DND-41 (cell line): ENCODE measurements at regions not wholly inside any gene's neighbourhood (a gene's known extent, or its start where the extent isn't known, plus 50 kb on each side); places are given as distances from the start of the nearest gene placed in this dataset.

Experiments used
- ATAC-seq: fragments of 200-7000 bp; cut with Tn5 transposase; 3 replicates; pipeline ENCODE4 v1.9.1; 2021; ENCODE audit warnings: low read depth; ENCODE audit not compliant: insufficient read depth
- DNase-seq: peaks from one replicate; pipeline ENCODE4 v3.0.0-alpha.2; 2020
- H2AFZ ChIP-seq: 2 replicates; pipeline ENCODE4 v1.6.0; 2012; ENCODE audit warnings: low read depth, low read length
- H3K27ac ChIP-seq: 2 replicates; pipeline ENCODE4 v1.5.1; 2012; ENCODE audit warnings: low read length, inconsistent platforms
- H3K27me3 ChIP-seq: fragments of 200-600 bp; sonication (generic); 2 replicates; pipeline ENCODE4 v1.6.0; 2012; ENCODE audit warnings: low read length, mild to moderate bottlenecking, inconsistent platforms; ENCODE audit not compliant: insufficient read depth, poor library complexity
- H3K36me3 ChIP-seq: 2 replicates; pipeline ENCODE4 v1.5.1; 2012; ENCODE audit warnings: low read length, inconsistent platforms; ENCODE audit not compliant: insufficient read depth
- H3K4me1 ChIP-seq: 2 replicates; pipeline ENCODE4 v1.5.1; 2012; ENCODE audit warnings: mild to moderate bottlenecking, low read length; ENCODE audit not compliant: insufficient read depth
- H3K4me2 ChIP-seq: 2 replicates; pipeline ENCODE4 v1.6.0; 2012; ENCODE audit warnings: mild to moderate bottlenecking, moderate library complexity, low read length, inconsistent platforms; ENCODE audit not compliant: insufficient read depth
- H3K4me3 ChIP-seq, 2 experiments: fragments of 200-600 bp in 1 of 2; shearing (Covaris generic) in 1 of 2; 2 replicates each; pipeline ENCODE4 v1.5.1; 2012 to 2016; ENCODE audit warnings: inconsistent platforms in 2 of 2, low read length in 2 of 2, mild to moderate bottlenecking in 2 of 2, low read depth in 1 of 2, moderate library complexity in 1 of 2
- H3K79me2 ChIP-seq: 2 replicates; pipeline ENCODE4 v1.6.0; 2012; ENCODE audit warnings: low read length, inconsistent platforms; ENCODE audit not compliant: insufficient read depth
- H3K9ac ChIP-seq: 2 replicates; pipeline ENCODE4 v1.6.0; 2012; ENCODE audit warnings: low read depth, mild to moderate bottlenecking, inconsistent platforms, low read length, moderate library complexity
- H3K9me3 ChIP-seq: 2 replicates; pipeline ENCODE4 v1.5.1; 2012; ENCODE audit warnings: low read length, moderate library complexity, mild to moderate bottlenecking, inconsistent platforms; ENCODE audit not compliant: insufficient read depth, severe bottlenecking
- H4K20me1 ChIP-seq: 2 replicates; pipeline ENCODE4 v1.6.0; 2012; ENCODE audit warnings: low read length; ENCODE audit not compliant: insufficient read depth
- EZH2 ChIP-seq: IDR thresholded peaks from 3 replicates; pipeline ENCODE4 v1.6.1; 2012; ENCODE audit warnings: borderline replicate concordance, low read depth, mild to moderate bottlenecking, moderate library complexity, low read length, inconsistent platforms; ENCODE audit not compliant: severe bottlenecking
- TF ChIP-seq, protein P1 (sequence below): IDR thresholded peaks from 2 replicates; pipeline ENCODE4 v1.5.1; 2012; ENCODE audit warnings: borderline replicate concordance, low read length, moderate library complexity, mild to moderate bottlenecking; ENCODE audit not compliant: poor library complexity, severe bottlenecking; ENCODE audit errors: extremely low read depth

DNA sequence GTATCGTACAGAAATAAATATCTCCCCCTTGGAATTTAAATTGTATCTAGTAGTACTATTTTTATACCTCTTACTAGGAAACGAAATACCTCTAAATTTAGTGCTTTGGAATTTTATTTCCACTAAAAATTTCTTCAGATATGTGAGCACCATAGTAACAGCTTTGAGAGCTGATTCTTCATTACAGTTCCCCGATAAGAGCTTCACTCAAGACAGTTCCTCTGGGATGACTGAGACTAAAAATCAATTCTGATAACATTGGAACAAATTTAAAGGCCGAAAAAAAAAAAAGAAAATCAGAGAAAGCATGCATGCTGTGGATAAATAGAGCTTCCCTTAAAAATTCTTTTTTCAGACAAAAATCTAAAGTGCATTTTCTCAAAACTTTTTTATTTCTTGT lies 68.5 kb upstream of the MEF2C start:
- Histone ChIP-seq H3K9me3 (no peaks in the 10 kb centered on the region), H3K27me3 (no peaks in the 10 kb centered on the region), H3K36me3 (no peaks in the 10 kb centered on the region), H3K9ac (no peak overlapping the region), H3K4me2 (no peak overlapping the region), H4K20me1 (no peaks in the 10 kb centered on the region), H3K27ac (no peak overlapping the region), H3K4me3 (no peak overlapping the region), H2AFZ (no peak overlapping the region), H3K4me1 (no peaks in the 10 kb centered on the region), H3K79me2 (no peaks in the 10 kb centered on the region)
- no peak for ATAC-seq
- DNase-seq = no peak
- TF ChIP-seq, protein P1, sequence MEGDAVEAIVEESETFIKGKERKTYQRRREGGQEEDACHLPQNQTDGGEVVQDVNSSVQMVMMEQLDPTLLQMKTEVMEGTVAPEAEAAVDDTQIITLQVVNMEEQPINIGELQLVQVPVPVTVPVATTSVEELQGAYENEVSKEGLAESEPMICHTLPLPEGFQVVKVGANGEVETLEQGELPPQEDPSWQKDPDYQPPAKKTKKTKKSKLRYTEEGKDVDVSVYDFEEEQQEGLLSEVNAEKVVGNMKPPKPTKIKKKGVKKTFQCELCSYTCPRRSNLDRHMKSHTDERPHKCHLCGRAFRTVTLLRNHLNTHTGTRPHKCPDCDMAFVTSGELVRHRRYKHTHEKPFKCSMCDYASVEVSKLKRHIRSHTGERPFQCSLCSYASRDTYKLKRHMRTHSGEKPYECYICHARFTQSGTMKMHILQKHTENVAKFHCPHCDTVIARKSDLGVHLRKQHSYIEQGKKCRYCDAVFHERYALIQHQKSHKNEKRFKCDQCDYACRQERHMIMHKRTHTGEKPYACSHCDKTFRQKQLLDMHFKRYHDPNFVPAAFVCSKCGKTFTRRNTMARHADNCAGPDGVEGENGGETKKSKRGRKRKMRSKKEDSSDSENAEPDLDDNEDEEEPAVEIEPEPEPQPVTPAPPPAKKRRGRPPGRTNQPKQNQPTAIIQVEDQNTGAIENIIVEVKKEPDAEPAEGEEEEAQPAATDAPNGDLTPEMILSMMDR = no peak
- no peak for TF ChIP-seq EZH2

DNA sequence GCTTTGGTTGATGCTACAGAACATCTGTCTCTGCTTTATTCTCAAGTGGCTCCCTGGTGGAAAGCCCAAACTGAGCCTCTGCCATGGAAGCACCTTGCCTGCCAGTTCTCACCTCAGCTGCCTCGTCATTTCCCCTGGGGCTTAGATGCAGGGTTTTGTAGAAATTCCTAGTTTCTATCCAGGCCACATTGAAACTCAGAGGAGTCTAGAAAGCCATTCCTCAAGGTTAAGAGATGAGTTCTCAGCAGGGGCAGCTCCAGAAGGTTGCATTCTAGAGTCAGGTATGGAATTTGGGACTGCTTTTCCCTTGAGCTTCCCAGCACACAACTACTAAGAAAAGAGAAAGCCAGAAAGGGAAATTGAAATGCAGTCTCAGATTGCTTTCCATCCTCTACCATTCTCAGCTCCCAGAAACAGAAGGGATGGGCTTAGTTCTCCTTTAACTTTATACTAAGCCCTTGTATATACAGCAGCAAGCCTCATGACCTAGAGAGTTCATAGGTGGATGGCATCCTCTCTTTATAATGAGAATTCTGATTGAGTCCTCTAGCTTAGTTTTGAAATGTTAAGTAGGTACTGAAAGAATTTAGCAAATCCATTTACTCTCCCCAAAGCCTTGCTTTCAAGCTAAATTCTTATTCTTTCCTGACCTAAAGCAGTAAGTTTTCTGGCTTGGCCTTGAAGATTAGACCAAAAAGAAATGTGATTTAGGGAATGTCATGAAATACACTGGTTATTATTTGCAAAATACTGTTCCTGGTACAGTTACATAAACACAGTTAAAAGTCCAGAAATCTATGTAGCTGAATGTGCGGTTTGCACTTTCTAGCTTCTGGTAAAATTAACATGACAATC lies 66.0 kb upstream of the MEF2C start:
- H3K4me1 ChIP-seq = no peaks in the 10 kb centered on the region
- H3K9me3 ChIP-seq = no peaks in the 10 kb centered on the region
- no peaks in the 10 kb centered on the region for H3K79me2 ChIP-seq
- DNase-seq (no peak), ATAC-seq (no peak)
- TF ChIP-seq EZH2 = no peak
- TF ChIP-seq, protein P1 = no peak
- H2AFZ ChIP-seq = no peak overlapping the region
- H3K9ac ChIP-seq = no peak overlapping the region
- no peaks in the 10 kb centered on the region for H3K27me3 ChIP-seq
- no peak overlapping the region for H3K4me3 ChIP-seq
- no peak overlapping the region for H3K27ac ChIP-seq
- no peaks in the 10 kb centered on the region for H4K20me1 ChIP-seq
- no peak overlapping the region for H3K4me2 ChIP-seq
- no peaks in the 10 kb centered on the region for H3K36me3 ChIP-seq

DNA sequence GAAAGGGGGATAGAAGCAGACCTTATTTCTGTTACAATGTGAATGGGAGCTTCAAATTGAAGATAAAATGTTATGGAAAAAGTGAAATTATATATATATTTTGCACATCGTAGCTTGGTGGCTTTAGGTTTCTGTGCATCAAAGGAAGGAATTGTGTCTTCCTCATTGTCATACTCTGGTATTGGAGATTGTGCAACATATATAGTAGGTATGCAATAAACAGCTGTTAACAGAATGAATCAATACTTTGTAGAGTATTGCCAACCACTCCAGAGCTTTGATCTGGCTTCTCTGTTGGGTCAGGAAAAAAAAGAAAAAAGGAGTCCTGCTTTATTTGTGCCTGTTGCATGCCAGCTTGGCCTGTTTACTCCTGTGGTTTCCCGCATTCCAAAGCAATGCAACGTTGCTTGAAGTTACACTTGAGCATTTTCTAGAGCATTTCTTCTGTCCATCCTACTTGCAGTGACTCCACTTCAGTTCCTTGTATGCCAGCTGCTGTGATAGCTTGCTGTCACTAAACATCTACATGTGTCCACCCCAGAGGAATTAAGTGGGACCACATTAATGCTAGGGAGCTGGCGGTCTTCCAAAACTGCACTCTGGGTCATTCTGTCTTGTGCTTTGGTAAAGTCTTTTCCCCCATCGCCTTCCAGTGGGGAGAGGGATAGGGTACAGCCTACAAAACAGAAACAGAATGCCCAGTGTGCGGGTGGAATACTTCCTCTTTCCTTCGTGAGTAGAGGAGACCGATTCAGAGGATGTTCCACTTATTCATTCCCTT lies 62.0 kb upstream of the MEF2C start:
- Histone ChIP-seq H3K36me3 (no peaks in the 10 kb centered on the region), H3K27me3 (no peaks in the 10 kb centered on the region), H3K4me1 (no peaks in the 10 kb centered on the region), H3K4me3 (no peak overlapping the region), H2AFZ (no peak overlapping the region), H3K9me3 (no peaks in the 10 kb centered on the region), H3K4me2 (no peak overlapping the region), H3K27ac (no peak overlapping the region), H4K20me1 (no peaks in the 10 kb centered on the region), H3K9ac (no peak overlapping the region), H3K79me2 (no peaks in the 10 kb centered on the region)
- TF ChIP-seq, protein P1 = no peak
- DNase-seq = no peak
- ATAC-seq = no peak
